Stimulated activated CD4-positive, alpha-beta T cell treated with anti-CD3 and anti-CD28 coated beads, TNF-alpha, amount 100 ng/mL, for 24 hours (primary cell): ENCODE measurements at regions not wholly inside any gene's neighbourhood (a gene's known extent, or its start where the extent isn't known, plus 50 kb on each side); places are given as distances from the start of the nearest gene placed in this dataset.

Experiments used
- DNase-seq, 3 experiments: peaks; one replicate each; pipeline ENCODE4 v3.0.0-alpha.2; 2020; ENCODE audit warnings: low read depth in 3 of 3

DNA sequence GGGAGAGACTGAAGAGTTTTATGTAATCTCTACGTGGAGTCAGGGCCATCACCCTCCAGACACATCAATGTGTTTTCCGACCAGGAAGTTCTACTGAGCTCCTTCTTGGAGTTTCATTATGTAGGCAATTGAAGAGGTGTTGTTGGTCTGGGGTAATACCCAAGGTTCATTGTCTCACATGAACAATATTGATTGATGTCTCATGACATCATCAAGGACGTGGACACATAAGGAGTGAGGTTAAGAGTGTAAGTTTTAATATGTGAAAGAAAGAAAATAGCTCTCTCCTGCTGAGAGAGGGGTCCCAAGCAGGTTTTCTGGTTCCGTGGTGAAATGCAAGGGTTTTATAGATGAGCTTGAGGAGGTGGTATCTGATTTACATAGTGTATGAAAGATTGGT lies 280.7 kb upstream of the MIR17HG start:
- DNase-seq, result no peak

DNA sequence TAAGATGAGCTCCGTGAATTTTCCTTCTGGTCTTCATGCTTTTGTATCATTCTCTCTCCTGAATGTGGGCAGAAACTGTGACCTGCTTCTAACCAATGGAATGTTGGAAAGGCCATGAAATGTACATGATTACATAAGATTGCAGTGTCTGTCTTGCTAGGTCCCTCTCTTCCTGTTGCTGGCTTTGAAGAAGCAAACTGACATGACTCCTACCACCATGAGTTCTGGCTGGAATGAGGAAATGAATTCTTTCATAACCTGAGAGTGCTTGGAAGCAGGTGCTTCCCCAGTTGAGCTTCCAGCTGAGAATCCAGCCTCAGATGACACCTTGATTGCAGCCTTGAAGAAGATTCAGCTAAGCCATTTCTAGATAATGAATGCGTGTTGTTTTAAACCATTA lies 275.0 kb upstream of the MIR17HG start:
- DNase-seq, result no peak

DNA sequence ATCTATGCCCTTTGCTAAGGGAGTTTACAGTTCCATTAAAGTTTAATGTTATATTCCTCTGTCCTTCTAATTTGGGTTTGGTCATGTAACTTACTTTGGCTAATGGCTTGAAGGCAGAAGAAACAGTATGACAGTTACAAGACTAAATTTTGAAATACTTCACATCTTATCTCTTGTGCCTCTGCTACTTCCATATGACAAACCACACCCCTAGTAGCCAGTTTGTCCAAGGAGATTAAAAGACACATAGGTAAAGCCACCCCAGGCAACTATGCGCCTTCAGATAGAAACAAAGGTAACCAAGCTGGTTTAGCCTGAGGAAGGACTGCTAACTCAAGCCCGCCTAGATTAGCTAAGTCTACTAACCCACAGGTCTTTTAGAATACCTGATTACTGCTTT lies 273.4 kb upstream of the MIR17HG start:
- no peak for DNase-seq

DNA sequence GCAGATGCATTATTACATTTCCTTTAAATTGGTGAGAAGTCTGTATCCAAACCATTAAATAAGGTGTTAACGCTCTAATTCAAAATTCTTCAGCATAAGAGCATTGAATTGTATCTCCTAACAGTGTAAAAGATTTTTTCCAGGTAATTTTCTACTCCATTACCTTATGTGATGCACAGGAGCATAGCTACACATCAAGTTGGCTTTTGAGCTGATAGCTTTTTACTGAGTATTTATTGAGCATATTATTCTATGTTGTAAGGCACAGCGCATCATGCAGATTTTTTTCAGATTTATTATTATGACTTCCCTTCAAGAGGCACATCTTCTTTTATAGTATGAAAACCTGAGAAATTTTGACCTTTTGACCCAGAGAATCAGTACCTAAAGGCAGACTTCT lies 270.7 kb upstream of the MIR17HG start:
- no peak for DNase-seq

DNA sequence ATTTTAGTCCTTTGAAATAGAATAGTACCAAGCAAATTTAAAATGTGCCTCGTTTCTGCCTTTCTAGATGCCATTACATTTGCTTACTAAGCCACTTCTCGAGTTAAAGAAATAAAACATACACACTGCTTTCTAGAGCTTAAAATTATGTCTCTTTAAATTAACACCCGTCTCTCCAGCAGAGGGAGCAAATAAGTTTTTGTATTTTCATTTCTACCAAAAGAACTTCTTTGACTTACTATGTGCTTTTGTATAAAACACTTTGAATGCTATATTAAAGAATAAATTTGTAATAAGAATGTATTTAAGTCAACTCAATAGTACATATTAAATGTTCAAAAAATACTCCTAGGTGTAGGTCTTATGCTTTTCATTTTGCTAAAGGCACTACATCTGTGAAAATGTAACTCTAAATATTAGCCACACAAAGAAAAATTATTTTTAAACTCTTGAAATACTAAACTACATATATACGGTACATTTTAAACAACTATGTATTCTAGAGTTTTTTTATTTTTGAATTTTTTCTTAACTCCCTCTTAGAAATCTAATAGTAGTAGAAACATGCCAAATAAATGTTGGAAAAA lies 269.3 kb upstream of the MIR17HG start:
- DNase-seq, result no peak

DNA sequence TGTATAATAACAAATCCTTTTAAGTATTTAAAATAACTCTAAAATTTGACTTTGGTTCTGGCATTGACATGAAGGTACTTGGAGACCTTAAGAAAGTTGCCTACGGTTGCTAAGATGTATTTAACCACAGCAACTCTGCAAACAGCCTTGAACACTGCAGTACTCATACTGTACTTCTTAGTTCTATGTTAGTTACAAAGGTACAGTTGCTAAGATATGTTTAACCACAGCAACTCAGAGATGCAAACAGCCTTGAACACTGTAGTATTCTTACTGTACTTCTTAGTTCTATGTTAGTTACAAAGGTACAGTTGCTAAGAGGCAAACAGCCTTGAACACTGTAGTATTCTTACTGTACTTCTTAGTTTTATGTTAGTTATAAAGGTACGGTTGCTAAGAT lies 268.3 kb upstream of the MIR17HG start:
- DNase-seq, result no peak

DNA sequence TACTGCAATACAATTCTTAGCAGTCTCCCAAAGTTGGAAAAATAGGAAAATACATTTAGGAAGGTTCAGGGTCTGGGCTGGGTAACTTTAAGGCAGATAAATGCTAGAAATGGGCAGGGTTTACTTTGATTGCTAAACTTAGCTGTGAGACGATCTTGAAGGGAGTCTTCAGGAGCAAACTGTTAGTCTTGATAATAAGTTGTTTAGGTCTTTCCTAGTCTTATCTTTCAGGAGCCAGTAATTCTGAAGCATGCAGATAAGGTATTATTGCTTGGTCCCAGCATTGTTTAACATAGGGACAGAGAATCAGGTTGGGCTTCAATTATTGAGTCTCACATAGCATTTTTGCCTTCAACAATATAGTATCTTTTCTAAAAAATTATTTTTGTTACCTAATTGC lies 262.4 kb upstream of the MIR17HG start:
- no peak for DNase-seq

DNA sequence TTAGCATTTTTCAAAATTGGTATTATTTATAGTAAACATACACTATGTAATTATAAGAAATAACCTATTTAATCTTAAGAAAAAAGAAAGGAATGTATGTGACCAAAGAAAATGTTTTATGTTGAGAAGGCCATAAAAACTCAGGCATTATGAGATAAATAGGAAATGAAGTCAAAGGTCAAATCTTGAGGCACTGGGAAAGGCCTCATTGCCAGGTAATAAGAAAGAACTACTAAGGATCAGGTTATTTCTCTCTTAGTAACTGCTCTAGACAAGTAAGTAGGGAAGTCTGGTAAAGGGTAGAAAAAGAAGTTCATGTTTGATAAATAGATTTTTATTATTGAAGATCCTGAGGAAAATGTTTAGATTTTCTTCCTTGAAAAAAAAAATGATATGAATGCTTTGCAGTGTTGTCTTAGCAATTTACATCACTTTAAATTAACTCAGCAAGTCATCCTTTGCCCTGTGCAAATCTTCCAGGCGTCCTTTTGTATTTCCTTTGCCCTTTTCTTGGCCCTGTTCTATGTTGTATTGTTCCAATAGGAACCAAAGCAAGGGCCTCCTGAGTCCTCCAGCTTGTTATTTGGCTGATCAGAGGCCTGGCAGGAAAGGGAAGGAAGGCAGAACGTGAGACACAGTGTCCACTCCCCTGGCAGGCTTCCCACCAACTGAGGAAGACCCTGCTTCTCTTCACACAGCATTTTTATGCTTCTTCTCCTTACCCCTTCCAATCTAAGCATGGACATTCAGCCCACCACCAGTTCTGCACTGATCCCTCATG lies 260.4 kb upstream of the MIR17HG start:
- no peak for DNase-seq

DNA sequence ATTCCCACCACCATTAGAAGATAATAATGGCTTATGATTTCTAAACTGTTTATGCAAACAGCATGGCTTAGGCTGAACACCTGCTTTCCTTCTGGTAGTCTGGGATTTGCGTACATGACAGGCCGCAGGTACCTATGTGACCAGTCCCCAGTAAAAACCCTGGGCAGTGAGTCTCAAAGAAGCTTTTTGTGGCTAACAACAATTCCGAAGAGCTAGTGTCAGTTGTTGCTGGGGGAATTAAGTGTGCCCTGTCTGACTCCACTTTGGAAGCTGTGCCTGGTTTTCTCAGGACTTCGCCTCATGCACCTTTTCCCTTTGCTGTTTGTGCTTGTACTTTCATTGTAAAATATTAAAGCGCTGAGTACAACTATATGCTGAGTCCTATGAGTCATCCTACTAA lies 250.2 kb upstream of the MIR17HG start:
- DNase-seq, result no peak

DNA sequence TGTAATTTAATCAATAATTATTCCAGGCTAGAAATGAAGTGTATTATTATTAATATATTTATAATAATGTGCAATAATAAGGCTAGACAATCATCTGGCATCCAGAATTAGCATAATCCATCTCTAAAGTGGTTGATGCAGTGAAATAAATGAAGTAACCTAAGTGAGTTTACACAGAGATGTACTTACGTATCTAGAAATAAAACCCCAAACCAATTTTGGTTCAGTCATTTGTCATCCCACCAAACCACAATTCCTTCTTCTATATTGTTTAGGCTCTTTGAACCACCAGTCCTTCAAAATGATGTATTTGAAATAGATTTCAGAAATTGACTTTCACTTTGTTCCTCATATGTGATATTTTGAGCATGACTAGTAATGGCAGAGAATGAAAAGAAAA lies 247.6 kb upstream of the MIR17HG start:
- no peak for DNase-seq

DNA sequence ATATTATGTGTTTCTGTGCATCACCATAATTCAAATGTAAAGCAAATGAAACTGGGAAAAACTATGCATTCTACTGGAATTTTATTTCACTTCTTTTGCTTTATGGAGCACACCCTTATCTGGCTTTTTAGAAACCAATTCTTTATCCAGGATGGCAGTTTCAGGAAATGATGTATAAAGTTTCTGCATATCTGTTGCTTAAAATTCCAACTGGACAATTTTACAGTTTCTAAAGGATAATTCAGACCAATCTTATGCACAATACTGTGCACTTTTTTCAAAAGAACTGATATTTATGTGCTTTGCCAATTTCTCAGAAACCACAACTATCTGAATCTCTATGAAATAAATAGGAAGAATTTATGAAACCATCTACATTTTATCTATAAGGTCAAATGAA lies 246.5 kb upstream of the MIR17HG start:
- DNase-seq, result no peak

DNA sequence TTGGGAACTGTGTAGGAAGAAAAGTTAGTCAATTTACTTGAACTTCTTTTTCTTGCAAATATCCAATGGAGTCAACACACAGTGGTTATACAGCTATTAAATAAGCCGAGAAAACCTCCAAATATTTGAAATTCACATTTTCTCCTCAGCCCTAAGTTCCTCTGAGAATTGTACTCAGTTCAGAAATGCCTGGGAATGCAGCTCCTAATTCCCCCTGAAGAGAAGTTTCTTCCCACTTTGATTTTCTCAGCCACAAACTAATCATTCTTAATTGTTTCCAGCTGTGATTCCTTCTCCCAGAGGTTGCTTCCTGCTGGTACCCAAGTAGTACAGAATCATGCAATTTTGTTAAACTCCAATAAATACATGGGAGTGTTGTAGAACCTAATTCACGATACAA lies 246.1 kb upstream of the MIR17HG start:
- no peak for DNase-seq

DNA sequence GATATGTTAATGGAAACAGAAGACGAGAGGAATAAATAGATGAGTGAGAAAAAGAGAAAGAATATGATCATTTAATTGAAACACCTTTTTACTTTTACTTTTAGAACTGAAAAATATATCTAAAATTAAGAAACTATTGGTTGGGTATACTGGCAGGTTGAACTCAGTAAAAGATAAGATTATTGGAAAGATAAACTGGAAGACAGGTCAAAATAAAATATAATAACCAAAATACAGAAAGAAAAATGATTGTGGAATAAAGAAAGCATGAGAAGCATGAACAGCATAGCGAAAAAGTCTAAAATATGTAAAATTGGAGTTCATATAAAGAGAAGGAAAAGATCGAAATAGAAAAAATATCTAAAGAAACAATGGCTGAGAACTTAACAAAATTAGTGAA lies 242.2 kb upstream of the MIR17HG start:
- no peak for DNase-seq

DNA sequence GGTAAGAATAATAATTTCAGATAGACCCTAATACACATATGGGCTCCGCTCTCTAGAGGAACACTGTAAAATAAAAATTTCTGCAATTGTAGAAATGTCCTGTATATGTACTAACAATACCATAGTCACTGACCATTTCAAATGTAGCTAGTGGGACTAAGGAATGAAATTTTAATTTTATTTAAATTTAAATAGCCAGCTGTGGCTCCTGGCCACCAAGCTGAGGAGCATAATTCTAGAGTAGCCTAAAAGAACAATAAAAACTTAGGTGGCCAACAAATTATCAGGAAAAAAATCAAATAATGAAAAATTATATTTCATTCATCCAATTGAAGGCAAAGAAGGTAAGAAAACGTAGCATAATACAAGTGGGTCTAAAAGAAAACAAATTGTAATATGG lies 240.9 kb upstream of the MIR17HG start:
- no peak for DNase-seq

DNA sequence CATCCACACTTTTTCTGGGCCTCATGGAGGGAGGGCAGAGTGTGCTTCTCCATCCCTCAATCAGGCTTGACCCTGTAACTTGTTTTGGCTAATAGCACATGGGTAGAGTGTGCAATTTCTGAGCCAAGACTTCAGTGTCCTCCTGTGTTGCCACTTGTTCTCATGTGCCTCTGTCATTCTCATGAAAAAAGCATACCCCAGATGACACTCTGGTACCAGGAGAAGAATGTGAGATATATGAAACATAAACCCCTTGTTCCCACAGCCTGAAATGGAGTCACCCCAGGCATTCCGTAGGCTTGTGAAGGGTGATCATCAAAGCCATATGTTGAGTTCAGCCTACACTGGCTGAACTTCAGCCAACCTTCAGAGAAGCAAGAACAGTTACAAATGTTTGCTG lies 239.2 kb upstream of the MIR17HG start:
- no peak for DNase-seq

DNA sequence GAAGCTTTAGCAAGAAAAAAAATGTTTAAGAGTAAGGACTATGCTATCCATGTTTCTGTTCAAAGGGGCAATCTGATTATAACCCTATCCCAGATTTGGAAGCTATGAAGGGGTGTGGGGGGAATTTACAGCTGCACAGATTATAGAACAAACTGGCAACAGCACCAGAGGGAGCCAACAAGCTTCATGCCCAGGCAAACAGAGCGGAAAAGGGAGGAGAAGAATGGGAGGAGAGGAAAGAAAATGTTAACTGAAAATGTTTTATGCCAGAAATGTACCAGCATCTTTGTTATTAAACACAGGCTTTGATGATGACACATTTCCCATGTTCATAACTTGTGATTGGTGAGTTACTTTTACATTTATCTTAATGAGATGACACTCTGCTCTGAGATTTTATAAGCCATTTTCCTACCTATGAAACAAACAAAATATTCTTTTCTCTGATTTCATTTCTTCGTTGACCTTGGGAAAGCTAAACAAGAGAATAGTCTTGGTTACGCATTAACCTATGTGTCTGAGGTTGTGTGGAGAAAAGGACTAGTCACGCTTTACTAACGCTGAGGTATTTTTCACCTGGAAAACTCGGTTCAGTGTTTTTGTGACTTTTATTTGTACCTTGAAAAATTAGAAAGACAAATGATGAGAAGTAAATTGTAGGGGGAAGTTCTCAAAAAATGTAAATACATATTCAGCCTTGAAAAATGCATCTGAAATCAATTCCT lies 235.8 kb upstream of the MIR17HG start:
- DNase-seq, result no peak

DNA sequence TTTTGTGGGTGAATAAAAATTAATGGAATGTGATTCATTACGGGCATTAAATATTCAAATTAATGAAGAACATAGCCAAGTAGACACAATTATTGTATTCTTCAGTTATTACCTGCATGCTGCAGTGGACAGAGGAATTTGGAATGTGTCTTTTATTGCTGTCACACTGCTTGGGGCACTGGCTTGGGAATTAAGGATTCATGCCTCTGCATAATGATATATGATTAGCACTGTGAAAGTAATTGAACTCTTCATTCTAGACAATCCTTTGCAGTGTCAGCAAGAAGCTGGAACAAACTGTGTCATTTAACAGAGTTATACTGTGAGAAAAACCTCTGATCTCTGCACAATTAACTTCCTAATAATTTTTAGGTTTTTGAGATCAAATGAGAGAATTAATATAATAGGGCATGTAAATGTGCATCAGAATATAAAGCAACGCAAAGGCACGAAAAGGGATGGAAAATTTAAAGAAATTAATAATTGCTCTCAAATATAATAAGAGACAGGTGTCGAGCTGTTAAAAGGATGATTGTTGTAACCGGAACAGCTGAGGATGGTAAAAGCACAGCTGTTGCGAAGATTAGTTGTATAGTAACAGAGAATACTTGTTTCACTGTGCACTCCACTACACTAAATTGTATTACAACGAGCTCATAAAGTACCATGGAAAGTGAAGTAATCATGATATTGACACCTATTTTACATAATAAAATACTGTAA lies 235.1 kb upstream of the MIR17HG start:
- DNase-seq, result no peak

DNA sequence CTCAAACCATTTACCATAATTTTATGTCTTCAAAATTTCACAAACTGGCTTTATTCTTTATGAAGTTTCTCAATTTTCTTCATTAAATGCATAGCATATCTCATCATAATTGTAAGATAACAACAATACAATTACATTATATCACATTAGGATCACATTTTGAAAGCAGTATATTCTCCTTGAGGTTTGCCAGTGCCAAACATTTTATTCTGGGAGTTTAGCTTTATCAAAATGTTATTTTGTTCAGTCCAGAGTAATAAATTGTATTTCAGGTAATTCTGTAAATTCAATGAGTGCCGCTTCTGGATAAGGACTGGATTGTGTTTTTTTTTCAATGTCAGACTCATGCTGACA lies 234.6 kb upstream of the MIR17HG start:
- no peak for DNase-seq

DNA sequence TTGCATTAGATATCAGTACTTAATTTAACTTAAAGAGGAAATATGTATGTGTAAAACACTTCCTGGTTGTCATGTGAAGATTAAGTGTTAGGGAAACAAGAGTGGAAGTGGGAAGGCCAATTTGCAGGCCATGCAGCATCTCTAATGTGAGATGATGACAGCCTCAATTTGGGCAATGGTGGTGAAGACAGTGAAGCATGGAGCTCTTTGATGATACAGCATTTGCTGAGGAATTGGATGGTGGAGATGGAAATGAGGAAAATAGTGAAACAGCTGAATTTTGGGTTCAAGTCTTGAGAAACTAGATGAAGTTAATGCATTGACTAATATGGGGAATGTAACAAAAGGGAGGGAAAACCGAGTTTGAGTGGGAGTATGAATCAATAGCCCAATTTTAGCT lies 231.7 kb upstream of the MIR17HG start:
- no peak for DNase-seq

DNA sequence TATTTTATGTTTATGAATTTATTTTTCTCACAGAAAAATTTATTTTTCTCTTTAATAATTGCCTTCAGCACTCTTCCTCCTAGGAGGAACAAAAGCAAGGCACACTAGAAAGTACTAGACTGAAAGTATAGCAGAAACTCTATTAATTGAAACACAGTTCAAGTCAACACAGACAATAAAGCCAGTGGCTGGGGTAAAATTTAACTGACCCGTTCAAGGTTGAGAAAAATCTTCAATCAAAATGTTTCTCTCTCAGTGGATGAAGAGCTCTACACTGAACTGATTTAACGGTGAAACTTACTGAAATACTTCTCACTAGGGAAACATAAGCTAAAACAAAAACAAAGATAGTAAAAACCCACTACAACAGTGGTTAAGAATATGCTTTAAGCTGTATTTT lies 230.1 kb upstream of the MIR17HG start:
- no peak for DNase-seq

DNA sequence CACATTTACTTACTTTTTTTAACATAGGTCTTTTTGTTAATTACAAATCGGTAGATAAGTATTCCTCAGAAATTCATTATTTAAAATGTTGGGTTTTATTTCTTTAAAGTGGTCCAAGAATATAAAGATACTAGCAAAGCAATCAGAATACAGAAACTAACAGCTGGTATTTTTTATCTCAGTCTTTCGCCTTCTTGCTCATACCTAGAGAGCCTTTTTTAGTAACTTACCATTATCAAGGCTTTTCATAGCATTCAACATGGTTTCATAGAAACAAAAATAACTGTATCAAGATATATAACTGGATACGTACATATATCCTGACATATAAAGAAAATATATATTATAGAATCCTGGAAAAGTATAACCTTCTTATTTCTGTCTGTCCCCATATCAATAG lies 227.8 kb upstream of the MIR17HG start:
- no peak for DNase-seq

DNA sequence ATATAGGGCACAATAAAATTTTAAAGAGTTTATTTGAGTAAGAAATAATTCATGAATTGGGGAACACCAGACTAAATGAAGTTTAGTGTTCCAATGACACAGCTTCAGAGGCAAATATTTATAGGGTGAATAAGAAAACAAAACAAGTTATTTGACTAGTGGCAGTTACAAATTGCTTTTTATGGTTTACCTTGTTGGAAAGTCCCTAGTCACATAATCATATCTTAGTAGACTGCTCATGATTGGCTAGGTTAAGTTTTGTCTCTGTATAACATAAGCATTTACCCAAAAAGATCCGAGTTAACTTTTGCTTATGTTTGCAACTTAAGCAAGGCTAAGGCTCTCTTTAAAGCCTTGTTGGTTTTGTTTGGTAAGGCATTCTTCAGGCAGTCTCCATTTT lies 224.7 kb upstream of the MIR17HG start:
- DNase-seq, result no peak
